AG09319 (cell line): ENCODE measurements at regions not wholly inside any gene's neighbourhood (a gene's known extent, or its start where the extent isn't known, plus 50 kb on each side); places are given as distances from the start of the nearest gene placed in this dataset.
"Not testable (repeated sequence)": the region's sequence is repeated elsewhere in the genome, so short reads cannot be mapped to it uniquely, and the experiment has no call there.

Source experiments
- DNase-seq: peaks from one replicate; pipeline ENCODE4 v3.0.0-alpha.2; 2010; ENCODE audit warnings: low read depth; ENCODE audit errors: extremely low read depth
- CTCF ChIP-seq: IDR thresholded peaks from 2 replicates; pipeline ENCODE4 v1.5.1; 2011; ENCODE audit warnings: low read depth, mild to moderate bottlenecking, inconsistent platforms, low read length, moderate library complexity

- no peak for DNase-seq
- TF ChIP-seq CTCF: no peak
Measured at GRCh38 chr5:21007781-21008180, 1019.8 kb upstream of the CDH18 start.

GRCh38 chr5:20988933-20989332 lies 1000.9 kb upstream of the CDH18 start:
- DNase-seq: not testable (repeated sequence)

- DNase-seq: no peak
- no peak for TF ChIP-seq CTCF
Measured at GRCh38 chr5:20985754-20986153, 997.8 kb upstream of the CDH18 start.

GRCh38 chr5:20974426-20974825 lies 986.4 kb upstream of the CDH18 start:
- DNase-seq: no peak
- no peak for TF ChIP-seq CTCF

GRCh38 chr5:20972419-20972925 lies 984.5 kb upstream of the CDH18 start:
- no peak for DNase-seq
- TF ChIP-seq CTCF: no peak

- TF ChIP-seq CTCF: no peak
Measured at GRCh38 chr5:20959347-20959746, 971.3 kb upstream of the CDH18 start.

GRCh38 chr5:20958641-20959040 lies 970.6 kb upstream of the CDH18 start:
- DNase-seq: no peak
- no peak for TF ChIP-seq CTCF

More at GRCh38 chr5:20959347-20959746, 971.3 kb upstream of the CDH18 start:
- DNase-seq: no peak

- no peak for TF ChIP-seq CTCF
- DNase-seq: no peak
Measured at GRCh38 chr5:20956134-20956533, 968.1 kb upstream of the CDH18 start.
